ENCODE measurements at regions not wholly inside any gene's neighbourhood (a gene's known extent, or its start where the extent isn't known, plus 50 kb on each side); places are given as distances from the start of the nearest gene placed in this dataset.

GRCh38 chr5:97943036-97943435, 760.0 kb upstream of the RIOK2 start:
- TF ChIP-seq, protein P1, sequence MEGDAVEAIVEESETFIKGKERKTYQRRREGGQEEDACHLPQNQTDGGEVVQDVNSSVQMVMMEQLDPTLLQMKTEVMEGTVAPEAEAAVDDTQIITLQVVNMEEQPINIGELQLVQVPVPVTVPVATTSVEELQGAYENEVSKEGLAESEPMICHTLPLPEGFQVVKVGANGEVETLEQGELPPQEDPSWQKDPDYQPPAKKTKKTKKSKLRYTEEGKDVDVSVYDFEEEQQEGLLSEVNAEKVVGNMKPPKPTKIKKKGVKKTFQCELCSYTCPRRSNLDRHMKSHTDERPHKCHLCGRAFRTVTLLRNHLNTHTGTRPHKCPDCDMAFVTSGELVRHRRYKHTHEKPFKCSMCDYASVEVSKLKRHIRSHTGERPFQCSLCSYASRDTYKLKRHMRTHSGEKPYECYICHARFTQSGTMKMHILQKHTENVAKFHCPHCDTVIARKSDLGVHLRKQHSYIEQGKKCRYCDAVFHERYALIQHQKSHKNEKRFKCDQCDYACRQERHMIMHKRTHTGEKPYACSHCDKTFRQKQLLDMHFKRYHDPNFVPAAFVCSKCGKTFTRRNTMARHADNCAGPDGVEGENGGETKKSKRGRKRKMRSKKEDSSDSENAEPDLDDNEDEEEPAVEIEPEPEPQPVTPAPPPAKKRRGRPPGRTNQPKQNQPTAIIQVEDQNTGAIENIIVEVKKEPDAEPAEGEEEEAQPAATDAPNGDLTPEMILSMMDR (IDR thresholded peaks at IDR 0.05): no peak
- TF ChIP-seq POLR2A (IDR thresholded peaks at IDR 0.05) (no peak), POLR2AphosphoS5 (IDR thresholded peaks at IDR 0.05) (no peak)
